Keratinocyte (primary cell): ENCODE measurements at regions not wholly inside any gene's neighbourhood (a gene's known extent, or its start where the extent isn't known, plus 50 kb on each side); places are given as distances from the start of the nearest gene placed in this dataset.

Experiments used
- DNase-seq: peaks from one replicate; pipeline ENCODE4 v3.0.0-alpha.2; 2011; ENCODE audit warnings: low read depth, missing footprints, low spot score
- FAIRE-seq: peaks from 2 replicates; lab custom pipeline; 2011; peaks lifted over from hg19 to GRCh38; lab: Jason Lieb, UNC
- H2AFZ ChIP-seq: 2 replicates; pipeline ENCODE4 v1.6.0; 2012; ENCODE audit warnings: low read length, control low read depth, inconsistent platforms; ENCODE audit not compliant: control insufficient read depth
- H3K27ac ChIP-seq: 2 replicates; pipeline ENCODE4 v1.5.1; 2011; ENCODE audit warnings: low read length; ENCODE audit not compliant: control insufficient read depth, insufficient read depth
- H3K27me3 ChIP-seq: 3 replicates; pipeline ENCODE4 v1.6.0; 2011; ENCODE audit warnings: low read length; ENCODE audit not compliant: control insufficient read depth, insufficient read depth; ENCODE audit errors: extremely low read depth
- H3K36me3 ChIP-seq, 2 experiments: 2 replicates in 1 of 2; 3 replicates in 1 of 2; pipeline ENCODE4 v1.5.1; 2011; ENCODE audit warnings: low read length in 2 of 2, mild to moderate bottlenecking in 1 of 2; ENCODE audit not compliant: control insufficient read depth in 2 of 2, insufficient read depth in 2 of 2; ENCODE audit errors: extremely low read depth in 1 of 2
- H3K4me1 ChIP-seq: 3 replicates; pipeline ENCODE4 v1.5.1; 2011; ENCODE audit warnings: low read length; ENCODE audit not compliant: control insufficient read depth, insufficient read depth; ENCODE audit errors: extremely low read depth
- H3K4me2 ChIP-seq: 3 replicates; pipeline ENCODE4 v1.6.0; 2011; ENCODE audit warnings: low read depth, low read length; ENCODE audit not compliant: control insufficient read depth, insufficient read depth; ENCODE audit errors: extremely low read depth
- H3K4me3 ChIP-seq, 3 experiments: fragments of 200-600 bp in 1 of 3; sonication (generic) in 1 of 3; 2 replicates in 2 of 3; 3 replicates in 1 of 3; pipeline ENCODE4 v1.5.1; 2011 to 2016; ENCODE audit warnings: low read length in 3 of 3, mild to moderate bottlenecking in 3 of 3, control low read depth in 2 of 3, inconsistent platforms in 1 of 3, low read depth in 1 of 3, mixed read lengths in 1 of 3, mixed run types in 1 of 3, moderate library complexity in 1 of 3; ENCODE audit not compliant: control insufficient read depth in 2 of 3, insufficient read depth in 2 of 3; ENCODE audit errors: extremely low read depth in 1 of 3
- H3K79me2 ChIP-seq: 2 replicates; pipeline ENCODE4 v1.6.0; 2012; ENCODE audit warnings: low read length; ENCODE audit not compliant: control insufficient read depth, insufficient read depth
- H3K9ac ChIP-seq: 3 replicates; pipeline ENCODE4 v1.6.0; 2011; ENCODE audit warnings: low read length; ENCODE audit not compliant: control insufficient read depth, insufficient read depth; ENCODE audit errors: extremely low read depth
- H3K9me1 ChIP-seq: 3 replicates; pipeline ENCODE4 v1.6.0; 2011; ENCODE audit warnings: low read length; ENCODE audit not compliant: control insufficient read depth, insufficient read depth; ENCODE audit errors: extremely low read depth
- H3K9me3 ChIP-seq: 2 replicates; pipeline ENCODE4 v1.5.1; 2012; ENCODE audit warnings: low read depth, low read length; ENCODE audit not compliant: control insufficient read depth
- H4K20me1 ChIP-seq: 3 replicates; pipeline ENCODE4 v1.6.0; 2011; ENCODE audit warnings: low read length; ENCODE audit not compliant: control insufficient read depth, insufficient read depth; ENCODE audit errors: extremely low read depth
- CTCF ChIP-seq, 3 experiments: IDR thresholded peaks in 1 of 3; conservative IDR thresholded peaks in 1 of 3; optimal IDR thresholded peaks in 1 of 3; 2 replicates in 2 of 3; 3 replicates in 1 of 3; pipeline versions ENCODE3 to v1.5.1; 2011; ENCODE audit warnings: low read length in 3 of 3, mild to moderate bottlenecking in 3 of 3, moderate library complexity in 2 of 3, control low read depth in 1 of 3, inconsistent platforms in 1 of 3; ENCODE audit not compliant: insufficient read depth in 2 of 3; ENCODE audit errors: extremely low read depth in 1 of 3
- EZH2 ChIP-seq: IDR thresholded peaks from one replicate; pipeline ENCODE4 v1.6.1; 2012; ENCODE audit warnings: inconsistent platforms, mild to moderate bottlenecking, low read length, moderate library complexity
- dilution Hi-C: fragments of 300-500 bp; cut with MboI; formaldehyde crosslinking; loops from one replicate; pipeline ENCODE4 v1.7.0; 2020; ENCODE audit warnings: low sequenced_read_pairs; ENCODE audit not compliant: extremely low pct_ligation_motif_present

- H2AFZ ChIP-seq = no peak overlapping the region
- H3K9ac ChIP-seq = no peak overlapping the region
- FAIRE-seq (no peak), DNase-seq (no peak)
- TF ChIP-seq CTCF (optimal IDR thresholded peaks at IDR 0.05 in 1 of 3, IDR thresholded peaks at IDR 0.05 in 1 of 3, conservative IDR thresholded peaks at IDR 0.05 in 1 of 3; ENCODE audit: extremely low read depth in 1 of 3, insufficient read depth in 2 of 3, low read length in 3 of 3) (no peak), EZH2 (no peak)
- dilution Hi-C loops = no loop called here
- H3K27me3 ChIP-seq = peaks cover 25% of the 10 kb centered on the region
- H3K9me1 ChIP-seq = no peaks in the 10 kb centered on the region
- H3K4me3 ChIP-seq = no peak overlapping the region
- no peak overlapping the region for H3K27ac ChIP-seq
- H3K36me3 ChIP-seq = no peaks in the 10 kb centered on the region
- H3K9me3 ChIP-seq = no peaks in the 10 kb centered on the region
- no peaks in the 10 kb centered on the region for H4K20me1 ChIP-seq
- H3K4me1 ChIP-seq = no peaks in the 10 kb centered on the region
- no peaks in the 10 kb centered on the region for H3K79me2 ChIP-seq
- H3K4me2 ChIP-seq = no peak overlapping the region
Observed at GRCh38 chr10:132476146-132477065, 61.2 kb upstream of the INPP5A start.

GRCh38 chr10:132477066-132477397, 60.6 kb upstream of the INPP5A start:
- no peak overlapping the region for H3K27ac ChIP-seq
- H3K4me1 ChIP-seq = peaks cover 5% of the 10 kb centered on the region
- dilution Hi-C loops = no loop called here
- FAIRE-seq = no peak
- H3K9me1 ChIP-seq = no peaks in the 10 kb centered on the region
- H2AFZ ChIP-seq = no peak overlapping the region
- H4K20me1 ChIP-seq = no peaks in the 10 kb centered on the region
- no peaks in the 10 kb centered on the region for H3K79me2 ChIP-seq
- H3K9ac ChIP-seq = no peak overlapping the region
- H3K9me3 ChIP-seq = no peaks in the 10 kb centered on the region
- TF ChIP-seq EZH2 (no peak), CTCF (optimal IDR thresholded peaks at IDR 0.05 in 1 of 3, IDR thresholded peaks at IDR 0.05 in 1 of 3, conservative IDR thresholded peaks at IDR 0.05 in 1 of 3; ENCODE audit: extremely low read depth in 1 of 3, insufficient read depth in 2 of 3, low read length in 3 of 3) (no peak)
- no peak overlapping the region for H3K4me3 ChIP-seq
- peaks cover 26% of the 10 kb centered on the region for H3K27me3 ChIP-seq
- H3K4me2 ChIP-seq = no peak overlapping the region
- H3K36me3 ChIP-seq = no peaks in the 10 kb centered on the region
- no peak for DNase-seq
